Neural progenitor cell (in vitro differentiated cells): ENCODE measurements at regions not wholly inside any gene's neighbourhood (a gene's known extent, or its start where the extent isn't known, plus 50 kb on each side); places are given as distances from the start of the nearest gene placed in this dataset.

Source experiments
- DNase-seq: peaks from one replicate; pipeline ENCODE4 v3.0.0-alpha.2; 2016; ENCODE audit warnings: low spot score
- H2AFZ ChIP-seq: fragments of 200-600 bp; sonication (generic); replicated peaks from 2 replicates; pipeline ENCODE4 v1.6.1; 2016; ENCODE audit warnings: antibody characterized with exemption
- H3F3A ChIP-seq: fragments of 200-600 bp; sonication (generic); 2 replicates; pipeline ENCODE4 v1.6.1; 2016; ENCODE audit warnings: antibody characterized with exemption, low read depth
- H3K27ac ChIP-seq: fragments of 200-600 bp; sonication (generic); 2 replicates; pipeline ENCODE4 v1.5.1; 2016; ENCODE audit warnings: mild to moderate bottlenecking
- H3K27me3 ChIP-seq: fragments of 200-600 bp; sonication (generic); 2 replicates; pipeline ENCODE4 v1.6.1; 2016; ENCODE audit warnings: mild to moderate bottlenecking, moderate library complexity
- H3K36me3 ChIP-seq: fragments of 200-600 bp; sonication (generic); 2 replicates; pipeline ENCODE4 v1.5.1; 2016
- H3K4me1 ChIP-seq: fragments of 200-600 bp; sonication (generic); 2 replicates; pipeline ENCODE4 v1.6.1; 2016; ENCODE audit warnings: mixed run types
- H3K4me2 ChIP-seq: fragments of 200-600 bp; sonication (generic); 2 replicates; pipeline ENCODE4 v1.6.1; 2016
- H3K4me3 ChIP-seq: fragments of 200-600 bp; sonication (generic); 2 replicates; pipeline ENCODE4 v1.5.1; 2016
- H3K79me2 ChIP-seq: fragments of 200-600 bp; sonication (generic); 2 replicates; pipeline ENCODE4 v1.6.1; 2016; ENCODE audit warnings: low read depth
- H3K9ac ChIP-seq: fragments of 200-600 bp; sonication (generic); 2 replicates; pipeline ENCODE4 v1.6.1; 2016
- H3K9me3 ChIP-seq: fragments of 200-600 bp; sonication (generic); 2 replicates; pipeline ENCODE4 v1.5.1; 2016; ENCODE audit warnings: low read depth
- H4K20me1 ChIP-seq: fragments of 200-600 bp; sonication (generic); 2 replicates; pipeline ENCODE4 v1.6.1; 2016; ENCODE audit warnings: low read depth
- H3K27ac Mint-ChIP-seq: 3 replicates; pipeline ENCODE4 v1.8.0; 2021; ENCODE audit warnings: mixed read lengths
- H3K27me3 Mint-ChIP-seq: 2 replicates; pipeline ENCODE4 v1.8.0; 2022; ENCODE audit warnings: low read depth, mild to moderate bottlenecking, inconsistent platforms, moderate library complexity, mixed read lengths; ENCODE audit not compliant: insufficient read depth
- H3K36me3 Mint-ChIP-seq: 3 replicates; pipeline ENCODE4 v1.8.0; 2021; ENCODE audit warnings: mixed read lengths
- H3K4me1 Mint-ChIP-seq: 3 replicates; pipeline ENCODE4 v1.8.0; 2021; ENCODE audit warnings: mixed read lengths
- H3K4me3 Mint-ChIP-seq: 3 replicates; pipeline ENCODE4 v1.8.0; 2021; ENCODE audit warnings: mild to moderate bottlenecking, moderate library complexity, mixed read lengths
- H3K9me3 Mint-ChIP-seq: 3 replicates; pipeline ENCODE4 v1.8.0; 2020; ENCODE audit warnings: mixed read lengths
- CTCF ChIP-seq: fragments of 200-600 bp; sonication (generic); IDR thresholded peaks from 2 replicates; pipeline ENCODE4 v1.5.1; 2017; ENCODE audit warnings: antibody characterized with exemption, mild to moderate bottlenecking
- EZH2 ChIP-seq: fragments of 200-600 bp; sonication (generic); IDR thresholded peaks from 2 replicates; pipeline ENCODE4 v1.6.1; 2017; ENCODE audit warnings: antibody characterized with exemption, mild to moderate bottlenecking, moderate library complexity
- EZH2phosphoT487 ChIP-seq: fragments of 200-600 bp; sonication (generic); IDR thresholded peaks from 2 replicates; pipeline ENCODE4 v1.6.1; 2017; ENCODE audit warnings: antibody characterized with exemption

DNA sequence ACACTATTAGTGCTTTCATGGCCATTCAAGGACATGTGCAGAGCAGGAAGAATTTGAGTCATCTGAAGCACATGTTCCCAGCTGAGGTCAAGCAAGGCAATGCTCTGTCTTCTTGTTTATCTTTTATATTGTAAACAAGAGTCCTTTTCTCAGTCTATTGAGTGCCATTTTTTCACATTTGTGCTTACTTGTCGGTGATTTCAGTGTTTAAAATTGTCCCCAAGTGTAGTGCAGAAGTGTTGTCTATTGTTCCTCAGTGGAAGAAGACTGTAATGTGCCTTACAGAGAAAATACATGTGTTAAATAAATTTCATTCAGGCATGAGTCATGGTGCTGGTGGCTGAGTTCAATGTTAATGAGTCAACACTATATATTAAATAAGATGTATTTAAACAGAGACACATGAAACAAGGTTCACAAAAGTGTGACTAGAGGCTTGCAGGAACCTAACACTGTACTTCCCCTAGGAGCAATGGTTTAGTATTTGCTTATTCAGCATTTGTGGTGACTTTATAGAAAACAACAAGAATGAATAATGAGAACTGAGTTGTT is 391.1 kb downstream of the LRIG3 start:
- H3K4me1 Mint-ChIP-seq: no peaks in the 10 kb centered on the region
- H3K9ac ChIP-seq: no peak overlapping the region
- H3K9me3 Mint-ChIP-seq: no peaks in the 10 kb centered on the region

DNA sequence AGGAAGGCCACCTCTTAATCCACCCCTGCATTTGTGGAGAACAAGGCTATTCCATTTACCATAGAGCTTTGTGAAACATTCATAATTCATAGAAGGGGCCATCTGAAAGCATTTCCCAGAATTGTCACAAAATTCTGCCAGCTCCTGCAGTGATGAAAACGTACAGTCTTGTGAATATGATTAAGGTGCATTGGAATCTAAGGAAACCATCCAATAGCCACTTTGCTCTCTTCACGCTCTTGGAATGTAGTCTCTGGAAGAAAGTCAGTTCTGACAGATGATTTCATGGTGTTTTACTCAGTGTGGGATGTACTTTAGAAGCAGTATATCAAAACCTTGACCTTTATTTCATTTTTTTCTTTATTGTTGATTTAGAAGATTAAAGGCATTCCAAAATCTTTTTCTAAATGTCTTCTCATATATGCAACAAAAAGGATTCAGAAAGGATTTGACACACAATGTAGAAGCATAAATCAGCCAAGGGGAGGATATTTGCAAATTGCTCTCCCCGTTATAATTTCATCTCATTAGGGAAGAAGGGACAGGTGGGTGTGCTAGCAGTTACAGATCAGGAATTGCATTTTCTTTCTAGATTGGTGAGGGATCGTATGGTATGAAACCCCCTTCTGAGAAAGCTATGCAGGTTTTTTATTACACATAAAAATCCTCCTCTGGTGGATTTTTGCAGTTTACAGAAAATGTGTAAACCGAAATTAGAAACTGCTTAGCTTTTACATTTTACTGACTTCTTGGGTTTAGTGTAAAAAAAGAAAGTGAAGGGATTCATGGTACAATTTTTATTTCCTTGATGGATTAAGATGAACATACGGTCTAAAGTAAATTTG is 390.2 kb downstream of the LRIG3 start:
- Mint-ChIP-seq H3K9me3 (no peaks in the 10 kb centered on the region), H3K27me3 (peaks cover 2% of the 10 kb centered on the region), H3K27ac (no peak overlapping the region), H3K36me3 (no peaks in the 10 kb centered on the region), H3K4me3 (no peak overlapping the region), H3K4me1 (no peaks in the 10 kb centered on the region)
- Histone ChIP-seq H3K79me2 (no peaks in the 10 kb centered on the region), H2AFZ (no peak overlapping the region), H3K36me3 (no peaks in the 10 kb centered on the region), H3K4me1 (no peaks in the 10 kb centered on the region), H4K20me1 (no peaks in the 10 kb centered on the region), H3K27me3 (no peaks in the 10 kb centered on the region), H3F3A (no peaks in the 10 kb centered on the region), H3K9me3 (no peaks in the 10 kb centered on the region), H3K4me2 (no peak overlapping the region), H3K9ac (no peak overlapping the region), H3K27ac (no peak overlapping the region), H3K4me3 (no peak overlapping the region)
- DNase-seq: no peak
- no peak for TF ChIP-seq EZH2phosphoT487
- TF ChIP-seq EZH2: no peak
- TF ChIP-seq CTCF: no peak

More for the DNA sequence above, 391.1 kb downstream of the LRIG3 start:
- no peaks in the 10 kb centered on the region for H3K36me3 ChIP-seq
- no peak overlapping the region for H2AFZ ChIP-seq
- Mint-ChIP-seq H3K36me3 (no peaks in the 10 kb centered on the region), H3K27ac (no peak overlapping the region), H3K4me3 (no peak overlapping the region), H3K27me3 (peaks cover 2% of the 10 kb centered on the region)
- TF ChIP-seq EZH2: no peak
- no peak for TF ChIP-seq EZH2phosphoT487
- TF ChIP-seq CTCF: no peak
- H3K27ac ChIP-seq: no peak overlapping the region
- no peaks in the 10 kb centered on the region for H3K9me3 ChIP-seq
- no peak for DNase-seq
- no peaks in the 10 kb centered on the region for H3K27me3 ChIP-seq
- no peaks in the 10 kb centered on the region for H3K4me1 ChIP-seq
- no peak overlapping the region for H3K4me3 ChIP-seq
- no peak overlapping the region for H3K4me2 ChIP-seq
- no peaks in the 10 kb centered on the region for H3K79me2 ChIP-seq
- H4K20me1 ChIP-seq: no peaks in the 10 kb centered on the region
- H3F3A ChIP-seq: no peaks in the 10 kb centered on the region

DNA sequence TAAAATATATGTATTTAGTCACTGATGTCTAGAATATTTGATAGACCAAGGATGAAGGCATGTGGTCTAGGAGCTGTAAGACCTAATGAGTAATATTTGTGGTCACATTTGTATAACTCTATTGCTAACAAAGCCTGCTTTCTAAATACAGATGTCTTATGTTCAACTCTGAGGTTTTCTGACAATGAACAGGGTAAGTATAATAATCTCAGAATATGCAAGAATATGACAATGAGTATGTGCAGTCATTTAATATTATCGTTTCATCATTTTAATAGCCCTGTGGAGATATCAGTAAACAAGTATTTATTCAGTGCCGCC is 389.6 kb downstream of the LRIG3 start:
- Histone ChIP-seq H3K4me3 (no peak overlapping the region), H3K27me3 (no peaks in the 10 kb centered on the region), H3K4me1 (no peaks in the 10 kb centered on the region), H3K9ac (no peak overlapping the region), H3K4me2 (no peak overlapping the region), H3F3A (no peaks in the 10 kb centered on the region), H3K36me3 (no peaks in the 10 kb centered on the region), H3K9me3 (no peaks in the 10 kb centered on the region), H2AFZ (no peak overlapping the region), H4K20me1 (no peaks in the 10 kb centered on the region), H3K79me2 (no peaks in the 10 kb centered on the region), H3K27ac (no peak overlapping the region)
- DNase-seq: no peak
- TF ChIP-seq CTCF (no peak), EZH2 (no peak), EZH2phosphoT487 (no peak)
- H3K9me3 Mint-ChIP-seq: no peaks in the 10 kb centered on the region
- no peaks in the 10 kb centered on the region for H3K36me3 Mint-ChIP-seq
- peaks cover 2% of the 10 kb centered on the region for H3K27me3 Mint-ChIP-seq
- no peak overlapping the region for H3K27ac Mint-ChIP-seq
- no peaks in the 10 kb centered on the region for H3K4me1 Mint-ChIP-seq
- H3K4me3 Mint-ChIP-seq: no peak overlapping the region
